GDM1 (cell line): ENCODE measurements at regions not wholly inside any gene's neighbourhood (a gene's known extent, or its start where the extent isn't known, plus 50 kb on each side); places are given as distances from the start of the nearest gene placed in this dataset.
"Not testable (repeated sequence)": the region's sequence is repeated elsewhere in the genome, so short reads cannot be mapped to it uniquely, and the experiment has no call there.

ENCODE experiments used
- DNase-seq: peaks from one replicate; lab custom pipeline; 2025; lab: John Stamatoyannopoulos, UW

GRCh38 chr13:69649063-69649392, 458.6 kb upstream of the ATXN8OS start:
- no peak for DNase-seq

GRCh38 chr13:69648340-69649062, 459.1 kb upstream of the ATXN8OS start:
- no peak for DNase-seq

- DNase-seq = no peak
Measured at GRCh38 chr13:69644447-69644846, 463.2 kb upstream of the ATXN8OS start.

GRCh38 chr13:69641773-69642172, 465.9 kb upstream of the ATXN8OS start:
- DNase-seq = no peak

- DNase-seq = no peak
Measured at GRCh38 chr13:69633044-69633443, 474.6 kb upstream of the ATXN8OS start.

- no peak for DNase-seq
Measured at GRCh38 chr13:69623973-69624372, 483.7 kb upstream of the ATXN8OS start.

GRCh38 chr13:69619651-69620050, 488.0 kb upstream of the ATXN8OS start:
- DNase-seq = no peak

- no peak for DNase-seq
Measured at GRCh38 chr13:69618838-69619237, 488.8 kb upstream of the ATXN8OS start.

GRCh38 chr13:69618393-69618792, 489.2 kb upstream of the ATXN8OS start:
- DNase-seq = no peak

- no peak for DNase-seq
Measured at GRCh38 chr13:69617587-69617986, 490.0 kb upstream of the ATXN8OS start.

GRCh38 chr13:69616396-69616795, 491.2 kb upstream of the ATXN8OS start:
- DNase-seq = no peak

- DNase-seq = not testable (repeated sequence)
Measured at GRCh38 chr13:69615055-69615454, 492.6 kb upstream of the ATXN8OS start.

GRCh38 chr13:69604698-69605097, 502.9 kb upstream of the ATXN8OS start:
- DNase-seq = no peak

- no peak for DNase-seq
Measured at GRCh38 chr13:69603144-69603853, 504.3 kb upstream of the ATXN8OS start.

GRCh38 chr13:69601661-69602060, 506.0 kb upstream of the ATXN8OS start:
- DNase-seq = no peak

GRCh38 chr13:69600811-69601210, 506.8 kb upstream of the ATXN8OS start:
- DNase-seq = no peak

- no peak for DNase-seq
Measured at GRCh38 chr13:69597088-69597487, 510.5 kb upstream of the ATXN8OS start.

GRCh38 chr13:69595181-69595580, 512.4 kb upstream of the ATXN8OS start:
- no peak for DNase-seq

- no peak for DNase-seq
Measured at GRCh38 chr13:69591437-69591836, 516.2 kb upstream of the ATXN8OS start.

GRCh38 chr13:69589531-69590235, 517.9 kb upstream of the ATXN8OS start:
- no peak for DNase-seq

GRCh38 chr13:69585656-69586055, 522.0 kb upstream of the ATXN8OS start:
- no peak for DNase-seq

GRCh38 chr13:69580255-69580654, 527.4 kb upstream of the ATXN8OS start:
- no peak for DNase-seq

- DNase-seq = no peak
Measured at GRCh38 chr13:69579351-69579750, 528.3 kb upstream of the ATXN8OS start.
